GM08714 (cell line): ENCODE measurements at regions not wholly inside any gene's neighbourhood (a gene's known extent, or its start where the extent isn't known, plus 50 kb on each side); places are given as distances from the start of the nearest gene placed in this dataset.

ENCODE experiments used
- H3K4me3 ChIP-seq: fragments of 200-500 bp; sonication (Bioruptor generic); 2 replicates; pipeline ENCODE4 v1.5.1; 2014; ENCODE audit warnings: mild to moderate bottlenecking, low read length, inconsistent platforms
- ZNF274 ChIP-seq: IDR thresholded peaks from 2 replicates; pipeline ENCODE4 v1.6.1; 2012; ENCODE audit warnings: mild to moderate bottlenecking, low read depth, low read length

GRCh38 chr1:106233511-106233910 is 823.0 kb upstream of the PRMT6 start:
- no peak for TF ChIP-seq ZNF274
- H3K4me3 ChIP-seq, result no peak overlapping the region

DNA sequence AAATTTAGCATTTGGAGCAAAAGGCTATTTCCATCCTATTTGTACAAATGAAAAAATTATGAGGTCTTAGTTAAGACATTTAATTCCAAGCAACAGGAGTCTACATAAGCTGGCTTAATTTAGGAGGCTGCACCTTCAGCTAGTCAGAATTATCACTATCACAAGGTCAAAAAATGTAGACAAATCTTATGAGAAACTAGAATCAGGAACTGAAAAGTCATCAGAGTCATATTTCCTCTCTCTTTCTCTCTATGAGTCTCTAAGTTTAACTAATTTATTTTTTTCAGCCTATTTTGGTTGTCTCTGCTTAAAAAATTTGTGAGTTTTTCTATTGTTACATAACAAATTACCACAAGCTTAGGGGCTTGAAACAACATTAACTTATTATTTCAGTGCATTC is 807.1 kb upstream of the PRMT6 start:
- H3K4me3 ChIP-seq, result no peak overlapping the region
- TF ChIP-seq ZNF274, result no peak

DNA sequence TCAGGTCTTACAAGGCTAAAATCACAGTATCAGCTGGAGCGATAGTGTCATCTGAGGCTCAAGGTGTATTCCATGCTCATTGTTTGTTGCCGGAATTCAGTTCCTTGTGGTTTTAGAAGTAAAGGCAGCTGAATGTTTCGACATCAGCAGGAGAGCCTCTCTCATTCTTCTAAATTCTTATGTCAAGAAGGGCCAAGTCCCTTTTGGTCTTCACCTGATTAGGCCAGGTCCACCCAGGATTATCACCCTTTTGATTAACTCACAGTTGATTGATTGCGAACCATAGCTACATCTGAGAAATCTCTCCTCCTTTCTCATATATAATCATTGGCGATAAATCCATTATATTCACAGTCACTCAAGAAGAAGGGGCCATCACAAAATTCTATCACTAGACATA is 806.7 kb upstream of the PRMT6 start:
- H3K4me3 ChIP-seq, result no peak overlapping the region
- TF ChIP-seq ZNF274, result no peak

GRCh38 chr1:106254748-106255147 is 801.7 kb upstream of the PRMT6 start:
- no peak overlapping the region for H3K4me3 ChIP-seq
- no peak for TF ChIP-seq ZNF274

DNA sequence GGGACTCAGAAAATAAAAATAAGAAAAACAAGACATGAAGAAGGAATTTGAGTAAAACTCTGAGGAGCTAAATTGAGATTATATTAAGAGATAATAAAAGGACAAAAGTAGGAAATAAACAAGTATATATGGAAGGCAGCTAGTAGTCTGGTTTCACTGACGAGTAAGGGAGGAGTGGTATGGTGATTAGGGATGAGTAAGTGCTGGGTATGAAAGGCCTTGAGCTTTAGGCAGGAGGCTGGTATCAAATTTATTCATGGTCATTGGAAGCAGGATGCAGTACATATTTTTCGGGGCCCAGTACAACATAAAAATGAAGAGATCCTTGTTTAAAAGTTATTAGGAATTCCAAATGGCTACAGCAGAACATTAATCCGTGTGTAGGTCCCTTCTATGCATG is 789.7 kb upstream of the PRMT6 start:
- no peak overlapping the region for H3K4me3 ChIP-seq
- no peak for TF ChIP-seq ZNF274

GRCh38 chr1:106268070-106268469 is 788.4 kb upstream of the PRMT6 start:
- no peak overlapping the region for H3K4me3 ChIP-seq
- no peak for TF ChIP-seq ZNF274

DNA sequence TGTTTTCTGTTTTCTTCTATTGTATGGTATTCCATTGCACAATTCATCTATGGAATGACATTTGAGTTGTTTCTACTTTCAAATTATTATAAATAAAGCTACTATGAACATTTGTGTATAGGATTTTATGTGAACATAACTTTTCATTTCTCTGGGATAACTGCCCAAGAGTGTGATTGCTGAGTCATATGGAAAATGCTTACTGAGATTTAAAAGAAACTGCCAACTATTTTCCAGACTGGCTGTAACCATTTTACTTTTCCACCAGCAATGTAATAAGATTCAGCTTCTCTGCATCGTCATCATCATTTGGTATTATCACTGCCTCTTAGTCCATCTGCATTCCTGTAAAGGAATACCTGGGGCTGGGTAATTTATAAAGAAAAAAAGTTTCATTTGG is 779.6 kb upstream of the PRMT6 start:
- H3K4me3 ChIP-seq, result no peak overlapping the region
- TF ChIP-seq ZNF274, result no peak

DNA sequence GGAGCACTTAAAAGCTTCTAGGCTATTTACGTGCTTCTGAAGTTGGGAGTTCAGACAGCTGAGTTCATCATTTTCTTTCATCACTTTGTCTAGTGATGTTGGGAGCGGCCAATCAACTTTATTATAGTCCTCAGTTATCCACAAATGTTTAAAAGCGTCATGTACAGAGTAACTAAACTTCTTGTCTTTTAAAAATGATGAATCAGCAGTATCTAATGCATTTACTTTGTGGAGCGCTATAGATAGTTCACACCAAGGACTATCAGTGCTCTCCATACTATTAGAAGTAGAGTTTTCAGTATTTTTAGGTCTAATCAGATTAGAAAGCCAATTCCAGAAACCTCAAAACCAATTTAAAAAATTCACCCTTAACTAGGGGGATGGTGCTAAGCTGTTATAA is 778.7 kb upstream of the PRMT6 start:
- H3K4me3 ChIP-seq, result no peak overlapping the region
- no peak for TF ChIP-seq ZNF274

DNA sequence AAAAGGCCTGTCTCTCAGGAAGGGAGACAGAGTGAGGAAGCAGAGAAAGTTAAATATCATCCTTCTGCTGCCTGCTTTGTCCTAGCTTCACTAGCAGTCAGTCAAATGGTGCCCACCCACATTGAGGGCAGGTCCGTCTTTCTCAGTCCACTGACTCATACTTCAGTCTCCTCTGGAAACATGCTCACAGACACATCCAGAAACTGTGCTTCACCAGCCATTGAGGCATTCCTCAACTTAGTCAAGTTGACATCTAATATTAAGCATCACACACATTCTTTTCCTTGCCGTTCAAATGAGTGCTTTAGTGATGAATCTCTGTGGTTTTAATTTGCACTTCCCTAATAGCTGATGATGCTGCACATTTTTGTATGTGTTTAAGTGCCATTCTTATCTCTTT is 777.8 kb upstream of the PRMT6 start:
- TF ChIP-seq ZNF274, result no peak
- no peak overlapping the region for H3K4me3 ChIP-seq

DNA sequence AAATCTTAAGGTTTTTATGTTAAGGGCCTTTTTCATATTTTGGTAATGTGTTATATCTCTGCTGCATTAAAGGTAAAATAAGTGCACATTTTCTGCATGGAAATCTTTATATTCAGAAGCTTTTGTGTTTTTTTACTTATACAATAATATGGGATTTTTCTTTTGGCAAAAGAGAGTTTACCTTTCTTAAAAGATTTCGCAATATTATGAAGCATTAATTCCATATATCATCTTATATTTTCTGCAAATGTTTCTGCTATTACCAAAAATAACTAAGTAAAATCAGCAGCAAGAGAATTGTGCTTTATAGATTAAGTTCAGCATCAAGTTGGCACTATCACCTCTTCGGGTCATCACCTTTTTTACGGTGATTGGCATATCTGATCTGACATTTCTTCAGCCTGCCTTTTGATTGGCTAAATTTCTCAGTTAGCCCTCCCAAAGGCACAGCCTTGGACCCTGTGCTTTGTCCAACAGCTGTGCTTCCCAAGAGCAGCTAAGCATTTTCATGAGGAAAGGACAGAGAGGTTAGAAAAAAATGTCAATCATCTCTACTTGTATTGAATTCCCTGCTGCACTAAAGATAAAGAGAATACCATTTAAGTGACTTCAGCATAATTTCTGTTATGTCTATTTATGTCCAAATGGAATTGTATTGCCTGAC is 767.1 kb upstream of the PRMT6 start:
- TF ChIP-seq ZNF274, result no peak
- no peak overlapping the region for H3K4me3 ChIP-seq

GRCh38 chr1:106290805-106291501 is 765.5 kb upstream of the PRMT6 start:
- no peak for TF ChIP-seq ZNF274
- H3K4me3 ChIP-seq, result no peak overlapping the region

GRCh38 chr1:106292130-106292529 is 764.3 kb upstream of the PRMT6 start:
- no peak overlapping the region for H3K4me3 ChIP-seq
- TF ChIP-seq ZNF274, result no peak

GRCh38 chr1:106296431-106296830 is 760.0 kb upstream of the PRMT6 start:
- no peak overlapping the region for H3K4me3 ChIP-seq
- TF ChIP-seq ZNF274, result no peak

DNA sequence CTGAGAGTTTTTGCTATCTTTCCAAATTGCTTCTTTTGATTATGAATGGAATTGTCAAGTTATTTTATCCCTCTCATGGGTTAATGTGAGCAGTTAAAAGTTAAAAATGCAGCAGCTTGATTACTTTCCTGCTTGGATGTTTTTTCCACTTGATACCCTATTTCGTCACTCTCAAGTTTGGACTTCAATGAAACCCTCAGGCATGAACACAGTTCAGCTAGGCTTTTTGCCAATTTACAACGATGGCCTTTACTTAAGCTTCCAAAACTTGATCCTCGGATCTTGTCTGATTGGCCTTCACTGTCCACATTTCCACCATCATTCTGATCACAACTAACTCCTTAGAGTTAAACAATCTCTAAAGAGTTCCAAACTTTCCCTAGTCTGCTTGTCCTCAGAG is 752.4 kb upstream of the PRMT6 start:
- no peak overlapping the region for H3K4me3 ChIP-seq
- TF ChIP-seq ZNF274, result no peak

GRCh38 chr1:106319612-106320011 is 736.9 kb upstream of the PRMT6 start:
- TF ChIP-seq ZNF274, result no peak
- no peak overlapping the region for H3K4me3 ChIP-seq

DNA sequence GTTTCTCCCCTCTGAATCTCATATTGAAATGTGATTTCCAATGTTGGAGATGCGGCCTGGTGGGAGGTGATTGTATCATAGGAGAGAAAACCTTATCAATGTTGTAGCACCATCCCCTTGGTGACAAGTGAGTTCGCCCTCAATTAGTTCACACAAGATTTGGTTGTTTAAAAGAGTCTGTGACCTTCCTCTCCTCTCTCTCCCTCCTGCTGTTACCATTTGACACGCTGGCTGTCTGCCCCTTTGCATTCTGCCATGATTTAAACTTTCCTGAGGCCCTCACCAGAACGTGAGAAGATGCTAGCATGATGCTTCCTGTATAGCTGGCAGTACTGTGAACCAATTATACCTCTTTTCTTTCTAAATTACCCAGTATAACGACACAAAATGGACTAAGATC is 730.9 kb upstream of the PRMT6 start:
- TF ChIP-seq ZNF274, result no peak
- H3K4me3 ChIP-seq, result no peak overlapping the region
